ENCODE measurements at regions not wholly inside any gene's neighbourhood (a gene's known extent, or its start where the extent isn't known, plus 50 kb on each side); places are given as distances from the start of the nearest gene placed in this dataset.

DNA sequence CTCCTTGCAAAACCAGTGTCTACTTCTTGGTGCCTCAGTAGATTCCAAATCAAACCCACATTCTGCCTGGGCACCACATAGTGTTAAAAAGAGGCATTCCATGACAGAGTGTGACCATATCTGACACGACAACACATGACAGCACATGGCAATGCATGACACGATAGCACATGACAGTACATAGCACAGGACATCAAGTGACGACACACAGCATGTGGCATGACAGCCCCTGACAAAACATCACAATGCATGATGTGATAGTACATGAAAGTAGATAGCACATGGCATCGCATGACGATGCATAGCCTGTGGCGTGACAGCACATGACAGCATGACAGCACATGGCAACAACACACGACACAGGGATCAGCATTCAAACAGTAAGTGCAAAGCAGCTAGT is 845.9 kb upstream of the SALL3 start:
- TF ChIP-seq POLR2A (IDR thresholded peaks at IDR 0.05) (no peak), POLR2AphosphoS5 (IDR thresholded peaks at IDR 0.05) (no peak)
- TF ChIP-seq, protein P1, sequence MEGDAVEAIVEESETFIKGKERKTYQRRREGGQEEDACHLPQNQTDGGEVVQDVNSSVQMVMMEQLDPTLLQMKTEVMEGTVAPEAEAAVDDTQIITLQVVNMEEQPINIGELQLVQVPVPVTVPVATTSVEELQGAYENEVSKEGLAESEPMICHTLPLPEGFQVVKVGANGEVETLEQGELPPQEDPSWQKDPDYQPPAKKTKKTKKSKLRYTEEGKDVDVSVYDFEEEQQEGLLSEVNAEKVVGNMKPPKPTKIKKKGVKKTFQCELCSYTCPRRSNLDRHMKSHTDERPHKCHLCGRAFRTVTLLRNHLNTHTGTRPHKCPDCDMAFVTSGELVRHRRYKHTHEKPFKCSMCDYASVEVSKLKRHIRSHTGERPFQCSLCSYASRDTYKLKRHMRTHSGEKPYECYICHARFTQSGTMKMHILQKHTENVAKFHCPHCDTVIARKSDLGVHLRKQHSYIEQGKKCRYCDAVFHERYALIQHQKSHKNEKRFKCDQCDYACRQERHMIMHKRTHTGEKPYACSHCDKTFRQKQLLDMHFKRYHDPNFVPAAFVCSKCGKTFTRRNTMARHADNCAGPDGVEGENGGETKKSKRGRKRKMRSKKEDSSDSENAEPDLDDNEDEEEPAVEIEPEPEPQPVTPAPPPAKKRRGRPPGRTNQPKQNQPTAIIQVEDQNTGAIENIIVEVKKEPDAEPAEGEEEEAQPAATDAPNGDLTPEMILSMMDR (IDR thresholded peaks at IDR 0.05 in 8 of 11, conservative IDR thresholded peaks at IDR 0.05 in 3 of 11): no peak
- H3K9me3 ChIP-seq: no peaks in the 10 kb centered on the region
- no peaks in the 10 kb centered on the region for H3K36me3 ChIP-seq
- H3K27me3 ChIP-seq (replicated peaks in 1 of 7): peaks cover 0 to 18% (median 0%) of the 10 kb centered on the region in 7 donors
- no peaks in the 10 kb centered on the region for H3K4me1 ChIP-seq
- no peak overlapping the region for H3K4me3 ChIP-seq
- no peak for DNase-seq
- WGBS, 5 donors: 84 to 91% (median 85%) methylated on average over 7 of the region's 7 CpGs
- intact Hi-C loops (cut with DNase I; ENCODE audit: low total_unique reads): no loop called here
- no peak overlapping the region for H3K27ac ChIP-seq

DNA sequence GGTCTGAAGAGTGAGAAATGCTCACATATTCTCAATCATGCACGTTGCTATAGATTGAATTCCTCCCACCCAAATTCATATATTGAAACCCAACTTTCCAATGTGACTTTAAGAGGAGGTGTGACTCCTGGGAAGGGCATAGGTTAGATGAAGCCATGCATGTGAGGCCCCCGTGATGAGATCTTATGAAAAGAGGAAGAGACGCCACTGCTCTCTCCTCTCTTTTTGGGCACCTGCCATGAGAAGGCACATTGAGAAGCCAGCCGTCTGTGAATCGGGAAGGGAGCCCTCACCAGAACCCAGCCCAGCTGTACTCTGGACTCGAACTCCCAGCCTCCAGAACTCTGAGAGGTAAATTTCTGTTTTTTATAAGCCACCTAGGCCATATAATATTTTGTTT is 842.6 kb upstream of the SALL3 start:
- no peaks in the 10 kb centered on the region for H3K36me3 ChIP-seq
- 57 to 76% (median 67%) methylated on average over 6 of the region's 6 CpGs for WGBS, 5 donors

DNA sequence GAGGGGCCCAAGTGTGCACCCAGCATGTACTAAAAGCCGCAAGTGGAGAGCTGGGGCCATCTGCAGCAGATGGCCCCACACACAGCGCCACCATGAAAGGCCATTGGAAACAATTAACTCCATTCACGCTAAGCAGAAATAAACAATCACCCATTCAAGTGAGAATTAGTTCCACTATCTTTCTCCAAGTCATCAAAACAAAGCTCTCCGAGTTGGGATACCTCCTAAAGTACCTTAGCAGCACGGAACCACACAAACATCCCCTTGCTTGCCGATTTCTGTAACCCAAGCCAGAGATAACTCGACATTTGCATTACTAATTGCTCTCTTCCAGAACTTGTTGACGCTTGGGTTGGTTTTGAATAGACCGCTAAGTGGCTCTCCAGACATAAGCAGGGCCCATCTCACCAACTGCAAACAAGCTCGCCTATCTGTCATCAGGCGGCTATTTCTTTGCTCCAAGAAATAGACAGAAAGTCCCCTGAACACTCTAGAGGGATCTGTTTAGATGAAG is 840.6 kb upstream of the SALL3 start:
- DNase-seq: no peak
- TF ChIP-seq, protein P1 (IDR thresholded peaks at IDR 0.05 in 8 of 11, conservative IDR thresholded peaks at IDR 0.05 in 3 of 11): no peak
- TF ChIP-seq POLR2A (IDR thresholded peaks at IDR 0.05) (no peak), POLR2AphosphoS5 (IDR thresholded peaks at IDR 0.05) (no peak)
- Histone ChIP-seq H3K36me3 (no peaks in the 10 kb centered on the region), H3K4me3 (no peak overlapping the region), H3K27me3 (replicated peaks in 1 of 7) (peaks cover 0 to 8% (median 0%) of the 10 kb centered on the region in 7 donors), H3K27ac (no peak overlapping the region), H3K4me1 (no peaks in the 10 kb centered on the region), H3K9me3 (no peaks in the 10 kb centered on the region)
- intact Hi-C loops (cut with DNase I; ENCODE audit: low total_unique reads): no loop called here
- WGBS, 5 donors: 30 to 60% (median 45%) methylated on average over 11 of the region's 11 CpGs

More for the DNA sequence above, 842.6 kb upstream of the SALL3 start:
- Histone ChIP-seq H3K9me3 (no peaks in the 10 kb centered on the region), H3K4me1 (no peaks in the 10 kb centered on the region), H3K27me3 (replicated peaks in 1 of 7) (peaks cover 0 to 8% (median 0%) of the 10 kb centered on the region in 7 donors), H3K27ac (no peak overlapping the region), H3K4me3 (no peak overlapping the region)
- TF ChIP-seq POLR2AphosphoS5 (IDR thresholded peaks at IDR 0.05): no peak
- TF ChIP-seq POLR2A (IDR thresholded peaks at IDR 0.05): no peak
- TF ChIP-seq, protein P1 (IDR thresholded peaks at IDR 0.05 in 8 of 11, conservative IDR thresholded peaks at IDR 0.05 in 3 of 11): no peak
- DNase-seq: no peak
- intact Hi-C loops (cut with DNase I; ENCODE audit: low total_unique reads): no loop called here

DNA sequence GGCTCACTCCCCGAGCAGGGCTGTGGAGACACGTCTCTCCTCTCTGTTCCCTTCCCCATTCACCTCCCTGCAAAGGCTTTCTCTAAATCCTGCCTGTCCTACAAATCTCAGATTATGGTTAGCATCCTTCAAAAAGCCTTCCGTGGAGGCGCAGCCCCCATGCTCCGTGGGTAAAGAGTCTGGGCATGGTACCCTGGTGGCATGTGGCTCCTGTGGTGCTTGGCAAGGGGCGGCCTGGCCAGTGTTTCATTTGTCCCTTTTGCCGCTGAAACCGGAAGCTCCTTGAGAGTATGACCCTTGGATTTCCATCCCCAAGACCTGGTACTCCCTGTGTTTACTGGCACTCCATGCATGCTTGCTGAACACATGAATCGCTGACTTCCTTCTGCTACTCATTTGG is 839.3 kb upstream of the SALL3 start:
- intact Hi-C loops (cut with DNase I; ENCODE audit: low total_unique reads): no loop called here
- no peak for DNase-seq
- 78 to 88% (median 85%) methylated on average over 9 of the region's 9 CpGs for WGBS, 5 donors
- TF ChIP-seq POLR2A (IDR thresholded peaks at IDR 0.05): no peak
- no peak for TF ChIP-seq POLR2AphosphoS5 (IDR thresholded peaks at IDR 0.05)
- TF ChIP-seq, protein P1 (IDR thresholded peaks at IDR 0.05 in 8 of 11, conservative IDR thresholded peaks at IDR 0.05 in 3 of 11): no peak
- Histone ChIP-seq H3K4me3 (no peak overlapping the region), H3K36me3 (no peaks in the 10 kb centered on the region), H3K27ac (no peak overlapping the region), H3K9me3 (no peaks in the 10 kb centered on the region), H3K4me1 (no peaks in the 10 kb centered on the region), H3K27me3 (replicated peaks in 1 of 7) (peaks cover 0 to 8% (median 0%) of the 10 kb centered on the region in 7 donors)

All from spleen (tissue), 11 donors.